ENCODE measurements at regions not wholly inside any gene's neighbourhood (a gene's known extent, or its start where the extent isn't known, plus 50 kb on each side); places are given as distances from the start of the nearest gene placed in this dataset.
"Not testable (repeated sequence)": the region's sequence is repeated elsewhere in the genome, so short reads cannot be mapped to it uniquely, and the experiment has no call there.

- Mint-ChIP-seq H3K4me3 (no peak overlapping the region), H3K4me1 (ENCODE audit: low read depth) (no peaks in the 10 kb centered on the region), H3K9me3 (no peaks in the 10 kb centered on the region), H3K27ac (no peak overlapping the region), H3K36me3 (ENCODE audit: low read depth) (no peaks in the 10 kb centered on the region), H3K27me3 (peaks cover 20% of the 10 kb centered on the region)
Observed at GRCh38 chr1:47685763-47686066, 247.9 kb downstream of the FOXD2 start.

GRCh38 chr1:47686731-47687630 is 249.1 kb downstream of the FOXD2 start:
- peaks cover 19% of the 10 kb centered on the region for H3K27me3 Mint-ChIP-seq
- H3K4me3 Mint-ChIP-seq: no peak overlapping the region
- H3K4me1 Mint-ChIP-seq (ENCODE audit: low read depth): no peaks in the 10 kb centered on the region
- H3K9me3 Mint-ChIP-seq: no peaks in the 10 kb centered on the region
- no peak overlapping the region for H3K27ac Mint-ChIP-seq
- H3K36me3 Mint-ChIP-seq (ENCODE audit: low read depth): no peaks in the 10 kb centered on the region

- Mint-ChIP-seq H3K9me3 (no peaks in the 10 kb centered on the region), H3K27ac (no peak overlapping the region), H3K4me3 (no peak overlapping the region), H3K27me3 (peaks cover 19% of the 10 kb centered on the region), H3K4me1 (ENCODE audit: low read depth) (no peaks in the 10 kb centered on the region), H3K36me3 (ENCODE audit: low read depth) (no peaks in the 10 kb centered on the region)
Observed at GRCh38 chr1:47687631-47688460, 250.0 kb downstream of the FOXD2 start.

GRCh38 chr1:47688461-47689296 is 250.8 kb downstream of the FOXD2 start:
- Mint-ChIP-seq H3K4me3 (no peak overlapping the region), H3K4me1 (ENCODE audit: low read depth) (no peaks in the 10 kb centered on the region), H3K36me3 (ENCODE audit: low read depth) (no peaks in the 10 kb centered on the region), H3K9me3 (no peaks in the 10 kb centered on the region), H3K27ac (no peak overlapping the region), H3K27me3 (peaks cover 19% of the 10 kb centered on the region)

GRCh38 chr1:47689894-47690293 is 252.1 kb downstream of the FOXD2 start:
- no peaks in the 10 kb centered on the region for H3K36me3 Mint-ChIP-seq (ENCODE audit: low read depth)

GRCh38 chr1:47690341-47691250 is 252.8 kb downstream of the FOXD2 start:
- H3K4me3 Mint-ChIP-seq: no peak overlapping the region
- no peaks in the 10 kb centered on the region for H3K4me1 Mint-ChIP-seq (ENCODE audit: low read depth)
- H3K27me3 Mint-ChIP-seq: peaks cover 19% of the 10 kb centered on the region
- H3K9me3 Mint-ChIP-seq: no peaks in the 10 kb centered on the region
- no peaks in the 10 kb centered on the region for H3K36me3 Mint-ChIP-seq (ENCODE audit: low read depth)
- no peak overlapping the region for H3K27ac Mint-ChIP-seq

More at GRCh38 chr1:47689894-47690293, 252.1 kb downstream of the FOXD2 start:
- no peaks in the 10 kb centered on the region for H3K4me1 Mint-ChIP-seq (ENCODE audit: low read depth)
- H3K27me3 Mint-ChIP-seq: peaks cover 19% of the 10 kb centered on the region
- H3K27ac Mint-ChIP-seq: no peak overlapping the region
- H3K9me3 Mint-ChIP-seq: no peaks in the 10 kb centered on the region
- no peak overlapping the region for H3K4me3 Mint-ChIP-seq

GRCh38 chr1:47691293-47691692 is 253.4 kb downstream of the FOXD2 start:
- H3K27ac Mint-ChIP-seq; H3K4me3 Mint-ChIP-seq; H3K9me3 Mint-ChIP-seq; H3K4me1 Mint-ChIP-seq (ENCODE audit: low read depth); H3K36me3 Mint-ChIP-seq (ENCODE audit: low read depth): not testable (repeated sequence)
- H3K27me3 Mint-ChIP-seq: peaks cover 19% of the 10 kb centered on the region

GRCh38 chr1:47692196-47692595 is 254.4 kb downstream of the FOXD2 start:
- Mint-ChIP-seq H3K27me3 (peaks cover 14% of the 10 kb centered on the region), H3K36me3 (ENCODE audit: low read depth) (no peaks in the 10 kb centered on the region), H3K9me3 (no peaks in the 10 kb centered on the region), H3K4me1 (ENCODE audit: low read depth) (no peaks in the 10 kb centered on the region), H3K27ac (no peak overlapping the region), H3K4me3 (no peak overlapping the region)

- Mint-ChIP-seq H3K9me3 (no peaks in the 10 kb centered on the region), H3K36me3 (ENCODE audit: low read depth) (no peaks in the 10 kb centered on the region), H3K4me1 (ENCODE audit: low read depth) (no peaks in the 10 kb centered on the region), H3K4me3 (no peak overlapping the region), H3K27me3 (peaks cover 11% of the 10 kb centered on the region), H3K27ac (no peak overlapping the region)
Observed at GRCh38 chr1:47693115-47693514, 255.3 kb downstream of the FOXD2 start.

GRCh38 chr1:47694011-47694890 is 256.4 kb downstream of the FOXD2 start:
- no peaks in the 10 kb centered on the region for H3K9me3 Mint-ChIP-seq
- no peaks in the 10 kb centered on the region for H3K4me1 Mint-ChIP-seq (ENCODE audit: low read depth)

GRCh38 chr1:47696404-47696736 is 258.5 kb downstream of the FOXD2 start:
- H3K27me3 Mint-ChIP-seq: no peaks in the 10 kb centered on the region
- no peaks in the 10 kb centered on the region for H3K9me3 Mint-ChIP-seq

More at GRCh38 chr1:47694011-47694890, 256.4 kb downstream of the FOXD2 start:
- Mint-ChIP-seq H3K27me3 (peaks cover 11% of the 10 kb centered on the region), H3K27ac (no peak overlapping the region), H3K36me3 (ENCODE audit: low read depth) (no peaks in the 10 kb centered on the region), H3K4me3 (no peak overlapping the region)

GRCh38 chr1:47696737-47697441 is 259.0 kb downstream of the FOXD2 start:
- no peak overlapping the region for H3K4me3 Mint-ChIP-seq
- no peaks in the 10 kb centered on the region for H3K9me3 Mint-ChIP-seq
- H3K36me3 Mint-ChIP-seq (ENCODE audit: low read depth): no peaks in the 10 kb centered on the region
- no peaks in the 10 kb centered on the region for H3K27me3 Mint-ChIP-seq
- H3K4me1 Mint-ChIP-seq (ENCODE audit: low read depth): no peaks in the 10 kb centered on the region
- H3K27ac Mint-ChIP-seq: no peak overlapping the region

More at GRCh38 chr1:47696404-47696736, 258.5 kb downstream of the FOXD2 start:
- Mint-ChIP-seq H3K4me1 (ENCODE audit: low read depth) (no peaks in the 10 kb centered on the region), H3K4me3 (no peak overlapping the region), H3K27ac (no peak overlapping the region), H3K36me3 (ENCODE audit: low read depth) (no peaks in the 10 kb centered on the region)

All from stimulated activated naive CD8-positive, alpha-beta T cell treated with anti-CD3 and anti-CD28 coated beads, Interleukin-15, Interleukin-2, amounts not matched to agents 100 ng/mL and 50 ng/mL, for 24 hours (primary cell).